Thymus (tissue), 11 donors: ENCODE measurements at regions not wholly inside any gene's neighbourhood (a gene's known extent, or its start where the extent isn't known, plus 50 kb on each side); places are given as distances from the start of the nearest gene placed in this dataset.
"Not testable (repeated sequence)": the region's sequence is repeated elsewhere in the genome, so short reads cannot be mapped to it uniquely, and the experiment has no call there.

Experiments
- DNase-seq, 9 donors: peaks; one replicate each; pipeline ENCODE4 v3.0.0-alpha.2; 2013; ENCODE audit warnings: low spot score in 9 of 9, low read depth in 6 of 9, missing footprints in 1 of 9
- H3K27ac ChIP-seq, 2 donors: one replicate each; pipeline ENCODE4 v1.5.1; 2013; ENCODE audit warnings: control low read depth in 1 of 2, low read depth in 1 of 2, low read length in 1 of 2, mild to moderate bottlenecking in 1 of 2, moderate library complexity in 1 of 2
- H3K27me3 ChIP-seq, 2 donors: one replicate each; pipeline ENCODE4 v1.5.1; 2013; ENCODE audit warnings: low read length in 1 of 2; ENCODE audit not compliant: control insufficient read depth in 2 of 2, insufficient read depth in 1 of 2
- H3K36me3 ChIP-seq, 2 donors: one replicate each; pipeline ENCODE4 v1.5.1; 2013; ENCODE audit warnings: low read length in 1 of 2, mild to moderate bottlenecking in 1 of 2, moderate library complexity in 1 of 2; ENCODE audit not compliant: control insufficient read depth in 2 of 2, insufficient read depth in 2 of 2
- H3K4me1 ChIP-seq, 2 donors: one replicate each; pipeline ENCODE4 v1.5.1; 2013; ENCODE audit warnings: low read length in 2 of 2; ENCODE audit not compliant: control insufficient read depth in 2 of 2, insufficient read depth in 2 of 2
- H3K4me3 ChIP-seq, 2 donors: one replicate each; pipeline ENCODE4 v1.5.1; 2013; ENCODE audit warnings: low read length in 2 of 2, control low read depth in 1 of 2, mild to moderate bottlenecking in 1 of 2
- H3K9me3 ChIP-seq, 2 donors: one replicate each; pipeline ENCODE4 v1.5.1; 2013; ENCODE audit warnings: low read length in 1 of 2, mild to moderate bottlenecking in 1 of 2; ENCODE audit not compliant: control insufficient read depth in 2 of 2, insufficient read depth in 1 of 2
- WGBS: extraction: QIAGEN DNeasy Blood & Tissue Kit; methylation state at CpG from one replicate; pipeline ENCODE4 v1.1.7; 2013; 5-methylcytosine and 5-hydroxymethylcytosine counted together
- donor health status: healthy.

DNA sequence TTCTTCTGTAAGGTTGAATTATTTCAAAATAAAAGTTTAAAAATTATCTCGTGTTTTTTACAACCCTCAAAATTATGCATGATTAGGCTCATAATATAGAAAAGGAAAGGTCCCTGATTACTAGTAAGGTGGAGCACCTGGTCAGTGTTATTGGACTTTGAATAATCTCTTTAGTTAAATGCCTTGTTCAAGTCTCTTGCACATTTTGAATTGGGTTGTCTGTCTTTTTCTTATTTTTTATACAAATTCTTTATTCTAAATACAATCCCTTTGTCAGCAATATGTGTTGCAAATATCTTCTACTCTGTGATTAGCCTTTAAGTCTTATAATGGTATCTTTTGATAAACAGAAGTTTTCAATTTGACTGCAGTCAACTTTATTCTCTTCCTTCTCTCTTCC, 100.7 kb upstream of the TNFSF4 start:
- Histone ChIP-seq H3K4me1 (no peaks in the 10 kb centered on the region), H3K27ac (no peak overlapping the region), H3K27me3 (no peaks in the 10 kb centered on the region), H3K9me3 (no peaks in the 10 kb centered on the region), H3K4me3 (no peak overlapping the region), H3K36me3 (no peaks in the 10 kb centered on the region)
- DNase-seq: no peak
- 95% methylated on average over 1 of the region's 1 CpG for WGBS

DNA sequence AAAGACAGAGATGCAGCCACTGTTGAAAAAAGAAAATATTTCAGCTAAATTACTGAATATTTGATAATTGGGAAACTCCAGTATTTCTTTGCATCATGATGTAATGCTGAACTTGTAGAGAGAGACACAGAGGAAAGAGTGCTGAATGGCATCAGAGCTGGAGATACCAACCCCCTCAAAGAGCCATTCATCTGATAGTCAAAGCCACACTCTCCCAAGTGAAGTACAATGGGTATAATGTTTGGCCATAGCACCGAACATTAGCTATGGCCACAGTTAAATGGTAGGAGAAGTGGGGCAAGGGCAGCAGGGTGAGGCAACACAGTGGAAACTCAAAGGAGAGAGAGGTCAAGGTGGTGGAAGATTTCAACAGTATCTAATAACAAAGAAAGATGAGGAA, 107.5 kb upstream of the TNFSF4 start:
- 100% methylated on average over 1 of the region's 1 CpG for WGBS
- H3K27ac ChIP-seq: no peak overlapping the region
- no peaks in the 10 kb centered on the region for H3K9me3 ChIP-seq
- no peak for DNase-seq
- H3K27me3 ChIP-seq: no peaks in the 10 kb centered on the region
- H3K4me3 ChIP-seq: no peak overlapping the region
- no peaks in the 10 kb centered on the region for H3K4me1 ChIP-seq
- H3K36me3 ChIP-seq: no peaks in the 10 kb centered on the region

DNA sequence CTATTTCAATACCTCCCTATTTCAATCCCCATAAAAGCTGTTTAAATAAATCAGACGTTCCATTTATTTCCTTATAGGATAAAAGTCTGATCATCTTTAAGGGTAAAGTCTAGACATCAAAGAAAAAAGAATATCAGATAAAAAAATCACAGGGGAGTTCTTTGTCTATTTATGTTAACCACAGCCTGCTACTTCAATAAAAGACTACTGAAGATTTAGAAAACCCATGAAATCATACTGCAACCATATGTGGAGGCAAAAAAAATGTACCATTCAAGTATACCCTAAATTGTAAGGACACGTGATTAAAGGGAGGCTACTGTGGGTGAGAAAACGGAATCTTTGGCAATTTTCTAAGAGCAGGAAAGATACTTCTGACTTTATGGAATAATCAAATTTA, 108.2 kb upstream of the TNFSF4 start:
- whole genome bisulfite sequencing: 53% methylated on average over 3 of the region's 3 CpGs
- H3K27me3 ChIP-seq: no peaks in the 10 kb centered on the region
- no peak overlapping the region for H3K27ac ChIP-seq
- H3K4me3 ChIP-seq: no peak overlapping the region
- no peaks in the 10 kb centered on the region for H3K36me3 ChIP-seq
- no peak for DNase-seq
- no peaks in the 10 kb centered on the region for H3K4me1 ChIP-seq
- no peaks in the 10 kb centered on the region for H3K9me3 ChIP-seq

DNA sequence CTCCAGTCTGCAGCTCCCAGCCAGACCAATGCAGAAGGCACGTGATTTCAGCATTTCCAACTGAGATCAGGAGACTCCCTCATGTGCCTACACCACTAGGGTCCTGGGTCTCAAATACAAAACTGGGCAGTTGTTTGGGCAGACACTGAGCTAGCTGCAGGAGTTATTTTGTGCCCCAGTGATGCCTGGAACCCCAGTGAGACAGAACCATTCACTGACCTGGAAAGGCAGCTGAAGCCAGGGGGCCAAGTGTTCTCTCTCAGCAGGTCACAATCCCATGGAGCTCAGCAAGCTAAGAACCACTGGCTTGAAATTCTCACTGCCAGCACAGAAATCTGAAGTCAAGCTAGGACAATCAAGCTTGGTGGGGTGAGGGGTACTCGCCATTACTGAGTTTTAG, 111.7 kb upstream of the TNFSF4 start:
- Histone ChIP-seq H3K9me3 (no peaks in the 10 kb centered on the region), H3K27me3 (no peaks in the 10 kb centered on the region)
- WGBS: 99% methylated on average over 2 of the region's 2 CpGs

DNA sequence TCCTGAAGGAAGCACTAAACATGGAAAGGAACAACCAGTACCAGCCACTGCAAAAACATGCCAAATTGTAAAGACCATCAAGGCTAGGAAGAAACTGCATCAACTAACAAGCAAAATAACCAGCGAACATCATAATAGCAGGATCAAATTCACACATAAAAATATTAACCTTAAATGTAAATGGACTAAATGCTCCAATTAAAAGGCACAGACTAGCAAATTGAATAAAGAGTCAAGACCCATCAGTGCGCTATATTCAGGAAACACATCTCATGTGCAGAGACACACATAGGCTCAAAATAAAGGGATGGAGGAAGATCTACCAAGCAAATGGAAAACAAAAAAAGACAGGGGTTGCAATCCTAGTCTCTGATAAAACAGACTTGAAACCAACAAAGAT, 117.2 kb upstream of the TNFSF4 start:
- not testable (repeated sequence) for H3K27me3 ChIP-seq, H3K4me3 ChIP-seq, DNase-seq, H3K4me1 ChIP-seq, H3K9me3 ChIP-seq, H3K36me3 ChIP-seq, H3K27ac ChIP-seq
- 96% methylated on average over 2 of the region's 2 CpGs for WGBS

More for the DNA sequence above, 111.7 kb upstream of the TNFSF4 start:
- Histone ChIP-seq H3K4me1 (no peaks in the 10 kb centered on the region), H3K36me3 (no peaks in the 10 kb centered on the region), H3K4me3 (no peak overlapping the region), H3K27ac (no peak overlapping the region)
- DNase-seq: no peak

DNA sequence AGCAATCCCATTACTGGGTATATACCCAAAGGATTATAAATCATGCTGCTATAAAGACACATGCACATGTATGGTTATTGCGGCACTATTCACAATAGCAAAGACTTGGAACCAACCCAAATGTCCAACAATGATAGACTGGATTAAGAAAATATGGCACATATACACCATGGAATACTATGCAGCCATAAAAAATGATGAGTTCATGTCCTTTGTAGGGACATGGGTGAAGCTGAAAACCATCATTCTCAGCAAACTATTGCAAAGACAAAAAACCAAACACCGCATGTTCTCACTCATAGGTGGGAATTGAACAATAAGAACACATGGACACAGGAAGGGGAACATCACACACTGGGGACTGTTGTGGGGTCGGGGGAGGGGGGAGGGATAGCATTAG, 120.9 kb upstream of the TNFSF4 start:
- not testable (repeated sequence) for H3K27ac ChIP-seq, H3K4me1 ChIP-seq, H3K27me3 ChIP-seq, H3K9me3 ChIP-seq, H3K36me3 ChIP-seq, DNase-seq, H3K4me3 ChIP-seq
- WGBS: 93% methylated on average over 3 of the region's 3 CpGs

DNA sequence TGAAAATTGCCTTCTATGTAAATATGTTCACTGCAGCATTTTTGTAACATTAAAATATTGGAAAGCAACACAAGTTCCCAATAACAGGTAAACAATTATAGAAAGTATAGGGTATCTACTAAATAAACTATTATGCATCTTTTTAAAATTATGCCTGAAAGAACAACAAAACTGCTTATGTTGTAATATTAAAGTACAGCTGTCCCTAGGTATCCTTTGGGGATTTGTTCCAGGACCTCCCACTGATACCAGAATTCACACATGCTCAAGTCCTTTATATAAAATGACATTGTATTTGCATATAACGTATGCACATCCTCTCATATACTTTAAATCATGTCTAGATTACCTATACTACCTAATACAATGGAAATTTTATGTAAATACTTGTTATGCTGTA, 121.8 kb upstream of the TNFSF4 start:
- WGBS: 95% methylated on average over 1 of the region's 1 CpG
- Histone ChIP-seq H3K9me3 (no peaks in the 10 kb centered on the region), H3K36me3 (no peaks in the 10 kb centered on the region), H3K27me3 (no peaks in the 10 kb centered on the region), H3K4me3 (no peak overlapping the region), H3K27ac (no peak overlapping the region), H3K4me1 (no peaks in the 10 kb centered on the region)
- no peak for DNase-seq

DNA sequence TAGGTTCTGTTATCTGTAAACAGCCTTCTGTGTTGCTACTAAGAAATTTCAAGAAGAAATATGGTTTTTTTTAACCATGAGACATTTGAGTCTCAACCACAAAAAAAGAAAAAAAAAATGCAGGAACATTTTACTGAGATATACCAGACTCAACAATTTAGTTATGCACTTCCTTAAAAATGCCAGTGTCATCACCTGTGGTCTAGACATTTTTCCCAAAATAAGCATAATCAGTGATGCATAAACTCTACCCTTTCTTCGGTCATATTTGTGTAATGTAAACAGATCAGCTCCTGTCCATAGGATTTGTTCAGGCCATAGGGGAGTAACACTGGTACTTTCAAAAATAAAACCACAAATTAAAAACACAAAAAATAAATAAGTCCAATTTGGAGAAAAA, 122.6 kb upstream of the TNFSF4 start:
- H3K4me1 ChIP-seq: no peaks in the 10 kb centered on the region
- DNase-seq: no peak
- no peak overlapping the region for H3K4me3 ChIP-seq
- WGBS: 24% methylated on average over 1 of the region's 1 CpG
- H3K36me3 ChIP-seq: no peaks in the 10 kb centered on the region
- H3K9me3 ChIP-seq: no peaks in the 10 kb centered on the region
- no peaks in the 10 kb centered on the region for H3K27me3 ChIP-seq
- H3K27ac ChIP-seq: no peak overlapping the region

DNA sequence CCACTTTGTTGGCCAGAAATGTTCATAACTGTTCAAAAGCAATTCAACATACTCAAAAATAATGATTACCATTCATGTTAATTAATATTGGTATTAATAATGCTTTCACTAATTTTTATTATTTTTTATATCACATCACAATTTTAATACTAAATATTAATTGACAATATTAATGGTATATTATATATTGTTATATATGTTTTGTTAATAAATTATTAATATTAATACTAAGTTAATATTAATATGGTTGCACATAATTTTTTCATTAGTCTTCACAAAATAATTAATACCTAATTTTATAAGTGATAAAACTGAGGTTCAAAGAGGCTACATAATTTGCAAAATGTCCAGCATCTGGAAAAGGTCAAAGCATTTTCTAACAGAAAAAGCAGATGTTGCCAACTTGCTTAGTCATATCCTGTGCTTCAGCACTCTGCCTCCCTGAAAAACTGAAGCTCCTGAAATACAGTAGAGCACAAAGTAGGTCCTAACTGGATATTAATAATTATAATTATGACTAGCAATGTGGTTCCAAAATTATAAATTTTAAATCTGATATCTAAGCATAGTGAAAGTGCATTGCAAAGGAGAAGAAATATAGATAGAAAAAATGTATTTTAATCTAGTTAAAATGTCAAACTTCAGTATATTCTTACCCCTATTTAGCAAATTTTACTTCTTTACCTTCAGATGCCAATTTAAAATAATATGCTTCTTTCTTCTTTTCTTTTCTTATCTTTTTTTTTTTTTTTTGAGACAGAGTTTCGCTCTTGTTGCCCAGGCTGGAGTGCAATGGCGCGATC, 123.2 kb upstream of the TNFSF4 start:
- Histone ChIP-seq H3K27me3 (no peaks in the 10 kb centered on the region), H3K9me3 (no peaks in the 10 kb centered on the region), H3K4me3 (no peak overlapping the region), H3K4me1 (no peaks in the 10 kb centered on the region), H3K36me3 (no peaks in the 10 kb centered on the region), H3K27ac (no peak overlapping the region)
- 97% methylated on average over 3 of the region's 3 CpGs for WGBS
- DNase-seq: no peak
